CD4-positive, alpha-beta T cell treated with Interleukin-4 for 1 hour (primary cell): ENCODE measurements at regions not wholly inside any gene's neighbourhood (a gene's known extent, or its start where the extent isn't known, plus 50 kb on each side); places are given as distances from the start of the nearest gene placed in this dataset.

ENCODE experiments used
- DNase-seq, 2 donors: peaks; one replicate each; pipeline ENCODE4 v3.0.0-alpha.2; 2020 to 2022

GRCh38 chrX:108811891-108812290 is 75.5 kb upstream of the IRS4 start:
- no peak for DNase-seq

GRCh38 chrX:108795240-108795639 is 58.9 kb upstream of the IRS4 start:
- DNase-seq: no peak
